ENCODE measurements at regions not wholly inside any gene's neighbourhood (a gene's known extent, or its start where the extent isn't known, plus 50 kb on each side); places are given as distances from the start of the nearest gene placed in this dataset.

GRCh38 chr2:223523551-223524001 lies 78.6 kb downstream of the SCG2 start:
- TF ChIP-seq POLR2A (IDR thresholded peaks at IDR 0.05) (no peak), CTCF (IDR thresholded peaks at IDR 0.05) (no peak)
